Breast epithelium (tissue), 4 donors: ENCODE measurements at regions not wholly inside any gene's neighbourhood (a gene's known extent, or its start where the extent isn't known, plus 50 kb on each side); places are given as distances from the start of the nearest gene placed in this dataset.

Experiments used
- DNase-seq, 2 donors: peaks; one replicate each; pipeline ENCODE4 v3.0.0-alpha.2; 2019; ENCODE audit warnings: low spot score in 2 of 2
- H3K27ac ChIP-seq, 2 donors: fragments of 200-600 bp; sonication (generic) in 1 of 2; one replicate each; pipeline ENCODE4 v1.5.1; 2016 to 2019; ENCODE audit warnings: mild to moderate bottlenecking in 1 of 2
- H3K27me3 ChIP-seq, 2 donors: fragments of 200-600 bp; sonication (generic) in 1 of 2; one replicate each; pipeline versions ENCODE4 v1.5.1 to v1.6.0; 2017 to 2019; ENCODE audit warnings: control low read depth in 1 of 2, mild to moderate bottlenecking in 1 of 2
- H3K36me3 ChIP-seq: fragments of 200-600 bp; one replicate; pipeline ENCODE4 v1.5.1; 2019
- H3K4me1 ChIP-seq, 2 donors: fragments of 200-600 bp; sonication (generic); one replicate each; pipeline ENCODE4 v1.5.1; 2016 to 2019; ENCODE audit warnings: control low read depth in 1 of 2
- H3K4me3 ChIP-seq, 3 donors: fragments of 200-600 bp; sonication (generic); 1 replicate in 2 of 3; 2 replicates in 1 of 3; pipeline ENCODE4 v1.5.1; 2016 to 2019; ENCODE audit warnings: mild to moderate bottlenecking in 3 of 3, moderate library complexity in 2 of 3
- H3K9me3 ChIP-seq, 2 donors: fragments of 200-600 bp; sonication (generic) in 1 of 2; one replicate each; pipeline ENCODE4 v1.5.1; 2016 to 2019; ENCODE audit warnings: control low read depth in 1 of 2
- POLR2A ChIP-seq: fragments of 450-650 bp; IDR thresholded peaks from one replicate; pipeline ENCODE4 v1.6.1; 2016; ENCODE audit warnings: antibody characterized with exemption, mild to moderate bottlenecking, moderate library complexity
- POLR2AphosphoS5 ChIP-seq, 3 donors: sonication (generic); formaldehyde crosslinking; IDR thresholded peaks; one replicate each; pipeline ENCODE4 v1.6.1; 2017; ENCODE audit warnings: antibody characterized with exemption in 3 of 3
- intact Hi-C: fragments of 100-400 bp; cut with DNase I; formaldehyde crosslinking; loops from one replicate; pipeline ENCODE4 v1.15.1; 2023; ENCODE audit warnings: low total_unique reads
- TF ChIP-seq, protein P1 (sequence below), 3 donors: fragments of 450-650 bp; IDR thresholded peaks; one replicate each; pipeline ENCODE4 v1.5.1; 2016 to 2017; ENCODE audit warnings: antibody characterized with exemption in 3 of 3, mild to moderate bottlenecking in 3 of 3, moderate library complexity in 3 of 3

DNA sequence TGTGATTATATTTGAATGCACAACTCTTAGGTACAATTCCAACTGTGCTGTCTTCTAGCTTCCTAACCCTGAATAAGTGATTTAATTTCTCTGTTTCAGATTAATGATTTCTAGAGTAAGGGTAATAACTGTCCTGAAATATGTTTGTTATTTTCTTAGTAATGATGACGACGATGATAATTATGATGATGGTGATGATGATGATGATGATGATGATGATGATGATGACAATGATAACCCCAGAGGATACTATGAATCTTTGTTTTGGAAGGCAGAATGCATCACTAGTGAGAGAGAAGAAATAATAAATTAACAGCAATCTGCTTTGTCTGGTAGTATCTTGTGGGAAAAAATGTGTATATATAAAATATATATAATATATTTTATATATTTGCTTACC lies 317.1 kb upstream of the CDH8 start:
- intact Hi-C loops, result no loop called here
- Histone ChIP-seq H3K4me3 (no peak overlapping the region), H3K36me3 (no peaks in the 10 kb centered on the region), H3K27me3 (no peaks in the 10 kb centered on the region), H3K27ac (no peak overlapping the region), H3K9me3 (no peaks in the 10 kb centered on the region), H3K4me1 (no peaks in the 10 kb centered on the region)
- no peak for DNase-seq
- TF ChIP-seq POLR2A, result no peak
- TF ChIP-seq POLR2AphosphoS5 (IDR thresholded peaks at IDR 0.05), result no peak
- TF ChIP-seq, protein P1, sequence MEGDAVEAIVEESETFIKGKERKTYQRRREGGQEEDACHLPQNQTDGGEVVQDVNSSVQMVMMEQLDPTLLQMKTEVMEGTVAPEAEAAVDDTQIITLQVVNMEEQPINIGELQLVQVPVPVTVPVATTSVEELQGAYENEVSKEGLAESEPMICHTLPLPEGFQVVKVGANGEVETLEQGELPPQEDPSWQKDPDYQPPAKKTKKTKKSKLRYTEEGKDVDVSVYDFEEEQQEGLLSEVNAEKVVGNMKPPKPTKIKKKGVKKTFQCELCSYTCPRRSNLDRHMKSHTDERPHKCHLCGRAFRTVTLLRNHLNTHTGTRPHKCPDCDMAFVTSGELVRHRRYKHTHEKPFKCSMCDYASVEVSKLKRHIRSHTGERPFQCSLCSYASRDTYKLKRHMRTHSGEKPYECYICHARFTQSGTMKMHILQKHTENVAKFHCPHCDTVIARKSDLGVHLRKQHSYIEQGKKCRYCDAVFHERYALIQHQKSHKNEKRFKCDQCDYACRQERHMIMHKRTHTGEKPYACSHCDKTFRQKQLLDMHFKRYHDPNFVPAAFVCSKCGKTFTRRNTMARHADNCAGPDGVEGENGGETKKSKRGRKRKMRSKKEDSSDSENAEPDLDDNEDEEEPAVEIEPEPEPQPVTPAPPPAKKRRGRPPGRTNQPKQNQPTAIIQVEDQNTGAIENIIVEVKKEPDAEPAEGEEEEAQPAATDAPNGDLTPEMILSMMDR (IDR thresholded peaks at IDR 0.05), result no peak

- no peak for DNase-seq
- Histone ChIP-seq H3K27me3 (no peaks in the 10 kb centered on the region), H3K27ac (no peak overlapping the region), H3K36me3 (no peaks in the 10 kb centered on the region), H3K4me3 (no peak overlapping the region), H3K4me1 (no peaks in the 10 kb centered on the region), H3K9me3 (no peaks in the 10 kb centered on the region)
- intact Hi-C loops, result no loop called here
- no peak for TF ChIP-seq POLR2AphosphoS5 (IDR thresholded peaks at IDR 0.05)
- no peak for TF ChIP-seq POLR2A
- TF ChIP-seq, protein P1 (IDR thresholded peaks at IDR 0.05), result no peak
These were observed 306.0 kb upstream of the CDH8 start for GRCh38 chr16:62342216-62342615.

- H3K27me3 ChIP-seq, result no peaks in the 10 kb centered on the region
- H3K9me3 ChIP-seq, result no peaks in the 10 kb centered on the region
- no peaks in the 10 kb centered on the region for H3K4me1 ChIP-seq
- no peak overlapping the region for H3K27ac ChIP-seq
- TF ChIP-seq POLR2AphosphoS5 (IDR thresholded peaks at IDR 0.05), result no peak
- TF ChIP-seq, protein P1 (IDR thresholded peaks at IDR 0.05), result no peak
- no peak for TF ChIP-seq POLR2A
- no peak overlapping the region for H3K4me3 ChIP-seq
- DNase-seq, result no peak
- intact Hi-C loops, result no loop called here
- H3K36me3 ChIP-seq, result no peaks in the 10 kb centered on the region
These were observed 299.1 kb upstream of the CDH8 start for GRCh38 chr16:62335356-62335755.

GRCh38 chr16:62321606-62322005 lies 285.4 kb upstream of the CDH8 start:
- intact Hi-C loops, result no loop called here
- no peaks in the 10 kb centered on the region for H3K36me3 ChIP-seq
- no peak overlapping the region for H3K27ac ChIP-seq
- no peaks in the 10 kb centered on the region for H3K4me1 ChIP-seq
- no peaks in the 10 kb centered on the region for H3K9me3 ChIP-seq
- H3K27me3 ChIP-seq, result no peaks in the 10 kb centered on the region
- TF ChIP-seq, protein P1 (IDR thresholded peaks at IDR 0.05), result no peak
- TF ChIP-seq POLR2AphosphoS5 (IDR thresholded peaks at IDR 0.05) (no peak), POLR2A (no peak)
- no peak for DNase-seq
- no peak overlapping the region for H3K4me3 ChIP-seq

- no peaks in the 10 kb centered on the region for H3K4me1 ChIP-seq
- no peaks in the 10 kb centered on the region for H3K27me3 ChIP-seq
- intact Hi-C loops, result no loop called here
- no peak for DNase-seq
- TF ChIP-seq, protein P1 (IDR thresholded peaks at IDR 0.05), result no peak
- no peak for TF ChIP-seq POLR2AphosphoS5 (IDR thresholded peaks at IDR 0.05)
- TF ChIP-seq POLR2A, result no peak
- H3K9me3 ChIP-seq, result peaks cover 0 to 9% of the 10 kb centered on the region in 2 donors
- H3K36me3 ChIP-seq, result no peaks in the 10 kb centered on the region
- no peak overlapping the region for H3K4me3 ChIP-seq
- no peak overlapping the region for H3K27ac ChIP-seq
These were observed 262.4 kb upstream of the CDH8 start for GRCh38 chr16:62298600-62298999.
